Small intestine (tissue), 7 donors: ENCODE measurements at regions not wholly inside any gene's neighbourhood (a gene's known extent, or its start where the extent isn't known, plus 50 kb on each side); places are given as distances from the start of the nearest gene placed in this dataset.

ENCODE experiments used
- DNase-seq, 2 donors: peaks; one replicate each; pipeline versions ENCODE4 v3.0.0 to v3.0.0-alpha.2; 2013
- FAIRE-seq: peaks from 2 replicates; lab custom pipeline; 2012; peaks lifted over from hg19 to GRCh38; lab: Jason Lieb, UNC
- H3K27ac ChIP-seq, 3 donors: one replicate each; pipeline ENCODE4 v1.5.1; 2013; ENCODE audit warnings: low read length in 2 of 3, mild to moderate bottlenecking in 2 of 3, control low read depth in 1 of 3, inconsistent platforms in 1 of 3, low read depth in 1 of 3, moderate library complexity in 1 of 3
- H3K27me3 ChIP-seq, 3 donors: one replicate each; pipeline ENCODE4 v1.6.1; 2013; ENCODE audit warnings: low read length in 3 of 3, inconsistent platforms in 1 of 3; ENCODE audit not compliant: control insufficient read depth in 3 of 3, insufficient read depth in 3 of 3
- H3K36me3 ChIP-seq, 3 donors: one replicate each; pipeline ENCODE4 v1.6.1; 2013; ENCODE audit warnings: low read length in 3 of 3, inconsistent platforms in 1 of 3, low read depth in 1 of 3, mild to moderate bottlenecking in 1 of 3, moderate library complexity in 1 of 3; ENCODE audit not compliant: control insufficient read depth in 3 of 3, insufficient read depth in 2 of 3
- H3K4me1 ChIP-seq, 3 donors: one replicate each; pipeline ENCODE4 v1.6.1; 2013; ENCODE audit warnings: low read length in 2 of 3, inconsistent platforms in 1 of 3, low read depth in 1 of 3, mild to moderate bottlenecking in 1 of 3, moderate library complexity in 1 of 3; ENCODE audit not compliant: control insufficient read depth in 3 of 3, insufficient read depth in 2 of 3
- H3K4me3 ChIP-seq, 3 donors: one replicate each; pipeline ENCODE4 v1.5.1; 2013; ENCODE audit warnings: low read length in 3 of 3, control low read depth in 1 of 3, inconsistent platforms in 1 of 3, low read depth in 1 of 3, mild to moderate bottlenecking in 1 of 3, moderate library complexity in 1 of 3
- H3K9me3 ChIP-seq, 2 donors: one replicate each; pipeline ENCODE4 v1.6.1; 2013; ENCODE audit warnings: low read depth in 1 of 2, low read length in 1 of 2; ENCODE audit not compliant: control insufficient read depth in 2 of 2, insufficient read depth in 1 of 2
- WGBS, 3 donors: extraction: QIAGEN DNeasy Blood & Tissue Kit; methylation state at CpG; one replicate each; pipeline ENCODE4 v1.1.7; 2013; 5-methylcytosine and 5-hydroxymethylcytosine counted together
- donor health status: healthy with polysubstance abuse.
- donor health status: control.
- donor health status: control.
- donor health status: Bipolar disorder and iron deficiency.
- donor health status: healthy.

DNA sequence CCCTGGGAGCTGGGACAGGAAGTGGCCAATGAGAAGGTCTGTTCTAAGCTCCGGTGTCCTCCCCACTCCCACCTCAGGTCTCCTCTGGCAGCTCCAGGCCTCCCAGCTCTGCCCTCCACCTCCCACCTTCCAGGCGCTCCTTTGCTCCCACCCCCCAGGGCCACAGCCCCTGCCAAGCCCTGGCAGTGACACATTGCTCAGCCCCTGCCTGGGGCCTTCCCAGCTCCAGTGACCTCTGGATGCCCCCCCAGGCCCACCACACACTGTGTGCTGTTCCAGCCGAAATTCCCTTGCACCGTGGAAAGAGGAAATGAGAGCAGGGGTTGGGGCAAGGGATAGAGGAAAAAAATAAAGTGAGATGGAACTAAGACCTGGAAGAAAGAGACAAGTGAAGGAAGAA is 289.6 kb downstream of the CYP26B1 start:
- Histone ChIP-seq H3K9me3 (peaks cover 0 to 10% of the 10 kb centered on the region in 2 donors), H3K4me1 (no peaks in the 10 kb centered on the region), H3K27ac (no peak overlapping the region), H3K36me3 (no peaks in the 10 kb centered on the region), H3K27me3 (peaks cover 0 to 12% (median 0%) of the 10 kb centered on the region in 3 donors), H3K4me3 (no peak overlapping the region)
- DNase-seq (no peak), FAIRE-seq (no peak)
- WGBS, 3 donors, result 68 to 76% (median 70%) methylated on average over 4 of the region's 4 CpGs

GRCh38 chr2:71857636-71858035 is 290.0 kb downstream of the CYP26B1 start:
- no peak overlapping the region for H3K27ac ChIP-seq
- WGBS, 3 donors, result 71 to 85% (median 75%) methylated on average over 6 of the region's 6 CpGs
- no peak for DNase-seq
- H3K9me3 ChIP-seq, result peaks cover 0 to 10% of the 10 kb centered on the region in 2 donors
- H3K36me3 ChIP-seq, result no peaks in the 10 kb centered on the region
- H3K4me1 ChIP-seq, result no peaks in the 10 kb centered on the region
- H3K27me3 ChIP-seq, result peaks cover 0 to 16% (median 0%) of the 10 kb centered on the region in 3 donors
- no peak overlapping the region for H3K4me3 ChIP-seq
- FAIRE-seq, result no peak

DNA sequence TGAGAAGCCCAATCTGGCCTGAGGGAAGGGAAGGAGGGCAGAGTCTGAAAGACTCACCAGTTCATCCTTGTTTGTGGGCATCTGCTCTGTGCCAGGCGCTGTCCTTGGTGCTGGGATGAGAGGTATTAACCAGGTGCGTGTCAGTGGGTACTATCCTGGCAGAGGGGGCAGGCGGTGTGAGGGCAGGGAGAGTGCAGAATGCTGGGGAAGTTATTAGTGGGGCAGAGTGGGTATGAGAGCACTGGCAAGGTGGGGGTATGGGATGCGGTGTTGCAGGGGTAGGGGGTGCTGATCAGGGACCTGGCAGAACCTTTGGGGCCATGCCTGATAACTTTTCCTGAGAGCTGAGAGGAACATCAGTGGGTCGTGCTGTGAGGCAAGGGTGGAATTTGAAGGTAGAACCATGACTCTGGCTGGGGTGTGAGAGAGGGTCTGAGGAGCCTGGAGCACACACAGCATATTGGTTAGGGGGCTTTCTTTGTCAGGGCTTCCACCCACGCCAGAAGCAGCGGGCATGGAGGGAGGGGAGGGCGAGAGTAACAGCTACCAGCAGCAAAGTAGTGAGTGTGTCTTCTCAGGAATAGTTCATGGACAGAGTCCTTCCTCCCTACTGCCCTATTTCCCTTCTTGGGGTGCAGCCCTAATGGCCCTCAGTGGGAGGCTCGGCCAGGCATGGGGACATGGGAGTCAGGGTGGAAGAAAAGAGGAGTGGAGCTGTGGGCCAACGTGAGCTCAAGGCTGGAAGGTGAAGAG is 290.7 kb downstream of the CYP26B1 start:
- H3K27ac ChIP-seq, result no peak overlapping the region
- FAIRE-seq (no peak), DNase-seq (peak in 1 of 2 donors; percentile 8)
- peaks cover 0 to 23% (median 0%) of the 10 kb centered on the region in 3 donors for H3K27me3 ChIP-seq
- H3K9me3 ChIP-seq, result peaks cover 0 to 10% of the 10 kb centered on the region in 2 donors
- no peak overlapping the region for H3K4me3 ChIP-seq
- H3K4me1 ChIP-seq, result no peaks in the 10 kb centered on the region
- H3K36me3 ChIP-seq, result no peaks in the 10 kb centered on the region
- WGBS, 3 donors, result 64 to 79% (median 78%) methylated on average over 10 of the region's 10 CpGs

DNA sequence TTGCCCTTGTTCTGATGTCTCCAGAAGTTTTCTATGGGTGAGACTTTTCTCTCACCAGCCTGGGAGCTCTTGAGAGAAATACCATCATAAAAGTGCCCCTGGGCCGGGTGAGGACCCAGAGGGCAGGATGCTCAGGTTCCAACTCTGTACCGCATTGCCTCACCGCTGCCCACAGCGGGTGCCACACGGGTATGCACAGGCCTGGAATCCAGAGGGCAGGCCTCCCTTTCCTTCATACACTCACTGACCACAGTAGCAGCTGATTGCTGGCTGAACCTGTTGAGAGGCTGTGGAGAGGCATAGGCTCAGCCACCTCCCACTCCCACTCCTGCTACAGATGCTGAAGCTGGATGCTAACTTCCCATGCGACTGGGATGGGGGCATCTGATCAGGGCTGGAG is 293.8 kb downstream of the CYP26B1 start:
- DNase-seq, result no peak
- FAIRE-seq, result no peak
- 84 to 92% (median 84%) methylated on average over 6 of the region's 6 CpGs for WGBS, 3 donors
- no peaks in the 10 kb centered on the region for H3K36me3 ChIP-seq
- no peaks in the 10 kb centered on the region for H3K4me1 ChIP-seq
- H3K27ac ChIP-seq, result no peak overlapping the region
- peaks cover 0 to 10% of the 10 kb centered on the region in 2 donors for H3K9me3 ChIP-seq
- peaks cover 0 to 25% (median 0%) of the 10 kb centered on the region in 3 donors for H3K27me3 ChIP-seq
- no peak overlapping the region for H3K4me3 ChIP-seq

- peaks cover 0 to 25% (median 0%) of the 10 kb centered on the region in 3 donors for H3K27me3 ChIP-seq
- DNase-seq, result peak in 1 of 2 donors; percentile 8
- 17 to 24% (median 24%) methylated on average over 32 of the region's 32 CpGs for WGBS, 3 donors
- FAIRE-seq, result no peak
- H3K27ac ChIP-seq, result no peak overlapping the region
- no peaks in the 10 kb centered on the region for H3K36me3 ChIP-seq
- peaks cover 0 to 10% of the 10 kb centered on the region in 2 donors for H3K9me3 ChIP-seq
- H3K4me1 ChIP-seq, result no peaks in the 10 kb centered on the region
- no peak overlapping the region for H3K4me3 ChIP-seq
Observed at GRCh38 chr2:71852141-71852711, 295.4 kb downstream of the CYP26B1 start.

GRCh38 chr2:71851094-71851750 is 296.4 kb downstream of the CYP26B1 start:
- no peaks in the 10 kb centered on the region for H3K4me1 ChIP-seq
- peaks cover 0 to 25% (median 0%) of the 10 kb centered on the region in 3 donors for H3K27me3 ChIP-seq
- no peak overlapping the region for H3K27ac ChIP-seq
- H3K4me3 ChIP-seq, result no peak overlapping the region
- DNase-seq (no peak), FAIRE-seq (no peak)
- peaks cover 0 to 9% of the 10 kb centered on the region in 2 donors for H3K9me3 ChIP-seq
- 67 to 78% (median 76%) methylated on average over 8 of the region's 8 CpGs for WGBS, 3 donors
- no peaks in the 10 kb centered on the region for H3K36me3 ChIP-seq

GRCh38 chr2:71850306-71850801 is 297.3 kb downstream of the CYP26B1 start:
- Histone ChIP-seq H3K36me3 (no peaks in the 10 kb centered on the region), H3K4me3 (no peak overlapping the region), H3K9me3 (peaks cover 0 to under 1% of the 10 kb centered on the region in 2 donors), H3K27ac (no peak overlapping the region), H3K4me1 (no peaks in the 10 kb centered on the region), H3K27me3 (peaks cover 0 to 25% (median 0%) of the 10 kb centered on the region in 3 donors)
- DNase-seq, result no peak
- 79 to 86% (median 80%) methylated on average over 8 of the region's 8 CpGs for WGBS, 3 donors
- FAIRE-seq, result no peak

- 82 to 83% (median 83%) methylated on average over 10 of the region's 10 CpGs for WGBS, 3 donors
- Histone ChIP-seq H3K36me3 (no peaks in the 10 kb centered on the region), H3K4me3 (no peak overlapping the region), H3K27ac (no peak overlapping the region), H3K9me3 (no peaks in the 10 kb centered on the region), H3K4me1 (no peaks in the 10 kb centered on the region), H3K27me3 (peaks cover 0 to 25% (median 0%) of the 10 kb centered on the region in 3 donors)
- DNase-seq (no peak), FAIRE-seq (no peak)
Observed at GRCh38 chr2:71849607-71850305, 297.9 kb downstream of the CYP26B1 start.
